ENCODE measurements at regions not wholly inside any gene's neighbourhood (a gene's known extent, or its start where the extent isn't known, plus 50 kb on each side); places are given as distances from the start of the nearest gene placed in this dataset.

DNA sequence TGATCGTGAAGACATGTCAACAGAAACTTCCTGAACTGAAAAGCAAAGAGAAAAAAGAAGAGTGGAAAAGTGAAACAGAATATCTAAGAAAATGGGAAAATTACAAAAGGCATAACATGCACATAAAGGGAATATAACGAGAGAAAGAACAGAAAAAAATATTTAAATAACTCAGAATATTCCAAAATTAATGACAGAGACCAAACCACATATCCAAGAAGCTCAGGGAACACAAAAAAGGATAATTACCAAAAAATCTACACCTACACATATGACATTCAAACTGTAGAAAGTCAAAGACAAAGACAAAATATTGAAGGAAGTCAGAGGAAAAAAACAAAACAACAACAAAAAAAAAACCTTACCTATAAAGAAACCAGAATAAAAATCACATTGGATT, 105.5 kb downstream of the OR13A1 start:
- TF ChIP-seq, protein P1, sequence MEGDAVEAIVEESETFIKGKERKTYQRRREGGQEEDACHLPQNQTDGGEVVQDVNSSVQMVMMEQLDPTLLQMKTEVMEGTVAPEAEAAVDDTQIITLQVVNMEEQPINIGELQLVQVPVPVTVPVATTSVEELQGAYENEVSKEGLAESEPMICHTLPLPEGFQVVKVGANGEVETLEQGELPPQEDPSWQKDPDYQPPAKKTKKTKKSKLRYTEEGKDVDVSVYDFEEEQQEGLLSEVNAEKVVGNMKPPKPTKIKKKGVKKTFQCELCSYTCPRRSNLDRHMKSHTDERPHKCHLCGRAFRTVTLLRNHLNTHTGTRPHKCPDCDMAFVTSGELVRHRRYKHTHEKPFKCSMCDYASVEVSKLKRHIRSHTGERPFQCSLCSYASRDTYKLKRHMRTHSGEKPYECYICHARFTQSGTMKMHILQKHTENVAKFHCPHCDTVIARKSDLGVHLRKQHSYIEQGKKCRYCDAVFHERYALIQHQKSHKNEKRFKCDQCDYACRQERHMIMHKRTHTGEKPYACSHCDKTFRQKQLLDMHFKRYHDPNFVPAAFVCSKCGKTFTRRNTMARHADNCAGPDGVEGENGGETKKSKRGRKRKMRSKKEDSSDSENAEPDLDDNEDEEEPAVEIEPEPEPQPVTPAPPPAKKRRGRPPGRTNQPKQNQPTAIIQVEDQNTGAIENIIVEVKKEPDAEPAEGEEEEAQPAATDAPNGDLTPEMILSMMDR (IDR thresholded peaks at IDR 0.05), result no peak
- TF ChIP-seq ZFX (IDR thresholded peaks at IDR 0.05; ENCODE audit: borderline replicate concordance), result no peak

Measured in 22Rv1 (cell line).